ENCODE measurements at regions not wholly inside any gene's neighbourhood (a gene's known extent, or its start where the extent isn't known, plus 50 kb on each side); places are given as distances from the start of the nearest gene placed in this dataset.
"Not testable (repeated sequence)": the region's sequence is repeated elsewhere in the genome, so short reads cannot be mapped to it uniquely, and the experiment has no call there.

GRCh38 chr14:30156571-30156970, 228.9 kb upstream of the PRKD1 start:
- in situ Hi-C loops (cut with HindIII; ENCODE audit: low sequenced_read_pairs) = no loop called here

- in situ Hi-C loops (cut with HindIII; ENCODE audit: low sequenced_read_pairs) = no loop called here
Measured at GRCh38 chr14:30158299-30158698, 230.7 kb upstream of the PRKD1 start.

- in situ Hi-C loops (cut with HindIII; ENCODE audit: low sequenced_read_pairs) = no loop called here
Measured at GRCh38 chr14:30159374-30159773, 231.7 kb upstream of the PRKD1 start.

GRCh38 chr14:30160608-30161007, 233.0 kb upstream of the PRKD1 start:
- in situ Hi-C loops (cut with HindIII; ENCODE audit: low sequenced_read_pairs) = loop anchor here (5.0 kb wide), 1 partner anchor 107 kb away; no protein-coding TSS in a partner anchor

- in situ Hi-C loops (cut with HindIII; ENCODE audit: low sequenced_read_pairs) = loop anchor here (5.0 kb wide), 1 partner anchor 105 kb away; no protein-coding TSS in a partner anchor
Measured at GRCh38 chr14:30162066-30162465, 234.4 kb upstream of the PRKD1 start.

GRCh38 chr14:30165255-30165654, 237.6 kb upstream of the PRKD1 start:
- in situ Hi-C loops (cut with HindIII; ENCODE audit: low sequenced_read_pairs) = no loop called here

GRCh38 chr14:30177781-30178180, 250.1 kb upstream of the PRKD1 start:
- in situ Hi-C loops (cut with HindIII; ENCODE audit: low sequenced_read_pairs) = no loop called here

GRCh38 chr14:30179381-30180130, 251.9 kb upstream of the PRKD1 start:
- in situ Hi-C loops (cut with HindIII; ENCODE audit: low sequenced_read_pairs) = no loop called here

- in situ Hi-C loops (cut with HindIII; ENCODE audit: low sequenced_read_pairs) = no loop called here
Measured at GRCh38 chr14:30180219-30180618, 252.6 kb upstream of the PRKD1 start.

- in situ Hi-C loops (cut with HindIII; ENCODE audit: low sequenced_read_pairs) = no loop called here
Measured at GRCh38 chr14:30185832-30186231, 258.2 kb upstream of the PRKD1 start.

GRCh38 chr14:30191639-30192279, 264.1 kb upstream of the PRKD1 start:
- in situ Hi-C loops (cut with HindIII; ENCODE audit: low sequenced_read_pairs) = no loop called here

- in situ Hi-C loops (cut with HindIII; ENCODE audit: low sequenced_read_pairs) = no loop called here
Measured at GRCh38 chr14:30193101-30193500, 265.5 kb upstream of the PRKD1 start.

GRCh38 chr14:30193845-30194501, 266.3 kb upstream of the PRKD1 start:
- in situ Hi-C loops (cut with HindIII; ENCODE audit: low sequenced_read_pairs) = no loop called here

- in situ Hi-C loops (cut with HindIII; ENCODE audit: low sequenced_read_pairs) = no loop called here
Measured at GRCh38 chr14:30194741-30195148, 267.1 kb upstream of the PRKD1 start.

GRCh38 chr14:30195941-30196340, 268.3 kb upstream of the PRKD1 start:
- in situ Hi-C loops (cut with HindIII; ENCODE audit: low sequenced_read_pairs) = no loop called here

GRCh38 chr14:30196861-30197260, 269.2 kb upstream of the PRKD1 start:
- in situ Hi-C loops (cut with HindIII; ENCODE audit: low sequenced_read_pairs) = no loop called here

GRCh38 chr14:30198720-30199119, 271.1 kb upstream of the PRKD1 start:
- in situ Hi-C loops (cut with HindIII; ENCODE audit: low sequenced_read_pairs) = not testable (repeated sequence)

- in situ Hi-C loops (cut with HindIII; ENCODE audit: low sequenced_read_pairs) = no loop called here
Measured at GRCh38 chr14:30204431-30204980, 276.9 kb upstream of the PRKD1 start.

- in situ Hi-C loops (cut with HindIII; ENCODE audit: low sequenced_read_pairs) = no loop called here
Measured at GRCh38 chr14:30209136-30209535, 281.5 kb upstream of the PRKD1 start.

GRCh38 chr14:30210630-30211029, 283.0 kb upstream of the PRKD1 start:
- in situ Hi-C loops (cut with HindIII; ENCODE audit: low sequenced_read_pairs) = no loop called here

- in situ Hi-C loops (cut with HindIII; ENCODE audit: low sequenced_read_pairs) = no loop called here
Measured at GRCh38 chr14:30211326-30211725, 283.7 kb upstream of the PRKD1 start.

GRCh38 chr14:30214014-30214413, 286.4 kb upstream of the PRKD1 start:
- in situ Hi-C loops (cut with HindIII; ENCODE audit: low sequenced_read_pairs) = no loop called here
